HAP-1 (cell line): ENCODE measurements at regions not wholly inside any gene's neighbourhood (a gene's known extent, or its start where the extent isn't known, plus 50 kb on each side); places are given as distances from the start of the nearest gene placed in this dataset.

Source experiments
- DNase-seq, 2 experiments: peaks; one replicate each; pipeline ENCODE4 v3.0.0-alpha.2; 2016 to 2020; ENCODE audit warnings: low spot score in 2 of 2
- H3K27me3 ChIP-seq: fragments of 250-450 bp; sonication (Bioruptor Pico); 2 replicates; pipeline ENCODE4 v1.5.1; 2020; ENCODE audit warnings: low read depth, mild to moderate bottlenecking, moderate library complexity
- H3K36me3 ChIP-seq: fragments of 250-450 bp; sonication (Bioruptor Pico); replicated peaks from 2 replicates; pipeline ENCODE4 v1.5.1; 2020; ENCODE audit warnings: mild to moderate bottlenecking
- H3K4me1 ChIP-seq: fragments of 250-450 bp; sonication (Bioruptor Pico); 2 replicates; pipeline ENCODE4 v1.5.1; 2020; ENCODE audit warnings: mild to moderate bottlenecking
- H3K4me3 ChIP-seq: fragments of 250-450 bp; sonication (Bioruptor Pico); 2 replicates; pipeline ENCODE4 v1.5.1; 2020; ENCODE audit warnings: mild to moderate bottlenecking, moderate library complexity
- H3K9me3 ChIP-seq: fragments of 250-450 bp; sonication (Bioruptor Pico); 2 replicates; pipeline ENCODE4 v1.5.1; 2020; ENCODE audit warnings: mild to moderate bottlenecking, moderate library complexity
- in situ Hi-C: fragments of 300-500 bp; cut with MboI; formaldehyde crosslinking; loops from 3 replicates; pipeline ENCODE4 v1.14.3; 2020; ENCODE audit warnings: low sequenced_read_pairs, inconsistent platforms, mixed read lengths

- no peak for DNase-seq
- Histone ChIP-seq H3K27me3 (no peaks in the 10 kb centered on the region), H3K36me3 (no peaks in the 10 kb centered on the region), H3K9me3 (no peaks in the 10 kb centered on the region), H3K4me3 (no peak overlapping the region), H3K4me1 (no peaks in the 10 kb centered on the region)
- in situ Hi-C loops: no loop called here
Measured at GRCh38 chr16:82317411-82318167, 147.6 kb upstream of the MPHOSPH6 start.

GRCh38 chr16:82313754-82314153 lies 143.7 kb upstream of the MPHOSPH6 start:
- Histone ChIP-seq H3K9me3 (no peaks in the 10 kb centered on the region), H3K36me3 (no peaks in the 10 kb centered on the region), H3K4me1 (no peaks in the 10 kb centered on the region), H3K4me3 (no peak overlapping the region), H3K27me3 (no peaks in the 10 kb centered on the region)
- no peak for DNase-seq
- in situ Hi-C loops: no loop called here

- Histone ChIP-seq H3K36me3 (no peaks in the 10 kb centered on the region), H3K4me1 (no peaks in the 10 kb centered on the region), H3K9me3 (no peaks in the 10 kb centered on the region), H3K4me3 (no peak overlapping the region), H3K27me3 (no peaks in the 10 kb centered on the region)
- DNase-seq: no peak
- in situ Hi-C loops: no loop called here
Measured at GRCh38 chr16:82311528-82311927, 141.5 kb upstream of the MPHOSPH6 start.

GRCh38 chr16:82302042-82302727 lies 132.2 kb upstream of the MPHOSPH6 start:
- Histone ChIP-seq H3K36me3 (no peaks in the 10 kb centered on the region), H3K27me3 (no peaks in the 10 kb centered on the region), H3K4me1 (no peaks in the 10 kb centered on the region), H3K9me3 (no peaks in the 10 kb centered on the region), H3K4me3 (no peak overlapping the region)
- in situ Hi-C loops: no loop called here
- DNase-seq: no peak

- DNase-seq: no peak
- Histone ChIP-seq H3K27me3 (no peaks in the 10 kb centered on the region), H3K9me3 (no peaks in the 10 kb centered on the region), H3K36me3 (no peaks in the 10 kb centered on the region), H3K4me3 (no peak overlapping the region), H3K4me1 (no peaks in the 10 kb centered on the region)
- in situ Hi-C loops: no loop called here
Measured at GRCh38 chr16:82301146-82301755, 131.2 kb upstream of the MPHOSPH6 start.

GRCh38 chr16:82300374-82300951 lies 130.4 kb upstream of the MPHOSPH6 start:
- in situ Hi-C loops: no loop called here
- DNase-seq: no peak
- Histone ChIP-seq H3K36me3 (no peaks in the 10 kb centered on the region), H3K9me3 (no peaks in the 10 kb centered on the region), H3K27me3 (no peaks in the 10 kb centered on the region), H3K4me1 (no peaks in the 10 kb centered on the region), H3K4me3 (no peak overlapping the region)

GRCh38 chr16:82298472-82298871 lies 128.4 kb upstream of the MPHOSPH6 start:
- in situ Hi-C loops: no loop called here
- no peak for DNase-seq

GRCh38 chr16:82295290-82296201 lies 125.5 kb upstream of the MPHOSPH6 start:
- H3K36me3 ChIP-seq: no peaks in the 10 kb centered on the region
- H3K4me3 ChIP-seq: no peak overlapping the region
- in situ Hi-C loops: no loop called here

More at GRCh38 chr16:82298472-82298871, 128.4 kb upstream of the MPHOSPH6 start:
- Histone ChIP-seq H3K4me3 (no peak overlapping the region), H3K9me3 (no peaks in the 10 kb centered on the region), H3K36me3 (no peaks in the 10 kb centered on the region), H3K4me1 (no peaks in the 10 kb centered on the region), H3K27me3 (no peaks in the 10 kb centered on the region)

GRCh38 chr16:82293671-82294070 lies 123.6 kb upstream of the MPHOSPH6 start:
- H3K4me3 ChIP-seq: no peak overlapping the region
- DNase-seq: no peak
- H3K36me3 ChIP-seq: no peaks in the 10 kb centered on the region
- H3K27me3 ChIP-seq: no peaks in the 10 kb centered on the region
- no peaks in the 10 kb centered on the region for H3K4me1 ChIP-seq
- in situ Hi-C loops: no loop called here
- no peaks in the 10 kb centered on the region for H3K9me3 ChIP-seq

More at GRCh38 chr16:82295290-82296201, 125.5 kb upstream of the MPHOSPH6 start:
- no peak for DNase-seq
- H3K4me1 ChIP-seq: no peaks in the 10 kb centered on the region
- H3K9me3 ChIP-seq: no peaks in the 10 kb centered on the region
- no peaks in the 10 kb centered on the region for H3K27me3 ChIP-seq

- Histone ChIP-seq H3K4me3 (no peak overlapping the region), H3K36me3 (no peaks in the 10 kb centered on the region), H3K27me3 (no peaks in the 10 kb centered on the region), H3K9me3 (no peaks in the 10 kb centered on the region), H3K4me1 (no peaks in the 10 kb centered on the region)
- in situ Hi-C loops: no loop called here
- no peak for DNase-seq
Measured at GRCh38 chr16:82287937-82288336, 117.9 kb upstream of the MPHOSPH6 start.

- in situ Hi-C loops: no loop called here
- no peaks in the 10 kb centered on the region for H3K36me3 ChIP-seq
- no peaks in the 10 kb centered on the region for H3K27me3 ChIP-seq
- H3K4me1 ChIP-seq: no peaks in the 10 kb centered on the region
- no peaks in the 10 kb centered on the region for H3K9me3 ChIP-seq
- no peak for DNase-seq
- no peak overlapping the region for H3K4me3 ChIP-seq
Measured at GRCh38 chr16:82282662-82283061, 112.6 kb upstream of the MPHOSPH6 start.

- in situ Hi-C loops: no loop called here
- no peak overlapping the region for H3K4me3 ChIP-seq
Measured at GRCh38 chr16:82281544-82281943, 111.5 kb upstream of the MPHOSPH6 start.

GRCh38 chr16:82280867-82281266 lies 110.8 kb upstream of the MPHOSPH6 start:
- H3K36me3 ChIP-seq: no peaks in the 10 kb centered on the region
- no peaks in the 10 kb centered on the region for H3K9me3 ChIP-seq
- DNase-seq: no peak
- in situ Hi-C loops: no loop called here
- H3K4me3 ChIP-seq: no peak overlapping the region
- H3K27me3 ChIP-seq: no peaks in the 10 kb centered on the region
- no peaks in the 10 kb centered on the region for H3K4me1 ChIP-seq

More at GRCh38 chr16:82281544-82281943, 111.5 kb upstream of the MPHOSPH6 start:
- Histone ChIP-seq H3K4me1 (no peaks in the 10 kb centered on the region), H3K36me3 (no peaks in the 10 kb centered on the region), H3K27me3 (no peaks in the 10 kb centered on the region), H3K9me3 (no peaks in the 10 kb centered on the region)
- no peak for DNase-seq
